GM12878 (cell line): ENCODE measurements at regions not wholly inside any gene's neighbourhood (a gene's known extent, or its start where the extent isn't known, plus 50 kb on each side); places are given as distances from the start of the nearest gene placed in this dataset.

Source experiments
- ATAC-seq: fragments of 200-7000 bp; cut with Tn5 transposase; 3 replicates; pipeline ENCODE4 v1.9.1; 2020; ENCODE audit warnings: mild to moderate bottlenecking, moderate library complexity
- BruUV-seq: library from RNA; stranded (reverse); fragments of 400-500 nt; replicated peaks from 2 replicates; lab custom pipeline; 2021; lab: Mats Ljungman, UMichigan
- CTCF ChIA-PET: fragments of 300-600 bp; sonication (Branson Sonifier 250); formaldehyde crosslinking; extraction: SDS; loops from one replicate; lab custom pipeline; 2021; ENCODE audit warnings: inconsistent platforms; lab: Yijun Ruan, JAX
- POLR2A ChIA-PET: fragments of 350-600 bp; formaldehyde crosslinking; extraction: SDS; loops from one replicate; lab custom pipeline; 2021; ENCODE audit warnings: inconsistent platforms; lab: Charles Lee
- RAD21 ChIA-PET: fragments of 300-600 bp; sonication (Branson Sonifier 250); formaldehyde crosslinking; loops from one replicate; lab custom pipeline; 2023; ENCODE audit warnings: antibody characterized with exemption; ENCODE audit not compliant: unreplicated experiment; lab: Charles Lee
- SMC1A ChIA-PET: fragments of 300-600 bp; sonication (Branson Sonifier 250); formaldehyde crosslinking; loops from one replicate; lab custom pipeline; 2023; ENCODE audit not compliant: unreplicated experiment, uncharacterized antibody; lab: Charles Lee
- DNase-seq: peaks from one replicate; pipeline ENCODE4 v3.0.0-alpha.2; 2011; ENCODE audit warnings: low read depth, low spot score
- FAIRE-seq: peaks from 3 replicates; lab custom pipeline; 2011; peaks lifted over from hg19 to GRCh38; lab: Jason Lieb, UNC
- H2AFZ ChIP-seq: 2 replicates; pipeline ENCODE4 v1.6.0; 2011; ENCODE audit warnings: low read depth, low read length, control low read depth; ENCODE audit not compliant: control insufficient read depth
- H3K27ac ChIP-seq: 2 replicates; pipeline ENCODE4 v1.5.1; 2011; ENCODE audit warnings: control low read depth; ENCODE audit not compliant: control insufficient read depth, insufficient read depth
- H3K27me3 ChIP-seq, 2 experiments: replicated peaks in 1 of 2; 2 replicates each; pipeline versions ENCODE4 v1.6.0 to v1.6.1; 2011; ENCODE audit warnings: low read length in 1 of 2; ENCODE audit not compliant: control insufficient read depth in 2 of 2, insufficient read depth in 2 of 2
- H3K36me3 ChIP-seq, 2 experiments: 2 replicates each; pipeline ENCODE4 v1.5.1; 2011; ENCODE audit warnings: low read length in 1 of 2; ENCODE audit not compliant: control insufficient read depth in 2 of 2, insufficient read depth in 2 of 2
- H3K4me1 ChIP-seq: 2 replicates; pipeline ENCODE4 v1.6.1; 2011; ENCODE audit warnings: mild to moderate bottlenecking, low read length, moderate library complexity, mixed read lengths; ENCODE audit not compliant: control insufficient read depth, insufficient read depth
- H3K4me2 ChIP-seq: 2 replicates; pipeline ENCODE4 v1.6.0; 2011; ENCODE audit warnings: control low read depth; ENCODE audit not compliant: control insufficient read depth, insufficient read depth
- H3K4me3 ChIP-seq: fragments of 200-600 bp; sonication (generic); 2 replicates; pipeline ENCODE4 v1.5.1; 2016
- H3K79me2 ChIP-seq: 2 replicates; pipeline ENCODE4 v1.6.0; 2011; ENCODE audit warnings: low read length; ENCODE audit not compliant: control insufficient read depth, insufficient read depth
- H3K9ac ChIP-seq: 2 replicates; pipeline ENCODE4 v1.8.0; 2011; ENCODE audit warnings: low read length, control low read depth, mixed read lengths; ENCODE audit not compliant: control insufficient read depth, insufficient read depth
- H3K9me3 ChIP-seq: replicated peaks from 3 replicates; pipeline ENCODE4 v1.5.1; 2011; ENCODE audit warnings: mild to moderate bottlenecking, low read length; ENCODE audit not compliant: control insufficient read depth, insufficient read depth
- H4K20me1 ChIP-seq: 2 replicates; pipeline ENCODE4 v1.6.0; 2011; ENCODE audit not compliant: control insufficient read depth, insufficient read depth
- ATF7 ChIP-seq: fragments of 450-650 bp; IDR thresholded peaks from 2 replicates; pipeline ENCODE4 v1.6.1; 2016; ENCODE audit warnings: low read depth, mild to moderate bottlenecking
- CBFB ChIP-seq: IDR thresholded peaks from 2 replicates; pipeline ENCODE4 v1.6.1; 2016; ENCODE audit warnings: antibody characterized with exemption, low read depth
- CHD1 ChIP-seq: IDR thresholded peaks from 2 replicates; pipeline ENCODE4 v1.6.1; 2012; ENCODE audit warnings: low read depth, low read length, improper control_type of control experiment
- MEF2A ChIP-seq: IDR thresholded peaks from 2 replicates; pipeline ENCODE4 v1.6.1; 2011; ENCODE audit warnings: low read depth, mild to moderate bottlenecking, low read length, moderate library complexity; ENCODE audit not compliant: insufficient read depth
- NFIC ChIP-seq: IDR thresholded peaks from 2 replicates; pipeline ENCODE4 v1.6.1; 2012; ENCODE audit warnings: low read depth, mild to moderate bottlenecking, inconsistent platforms, low read length, moderate library complexity
- RB1 ChIP-seq: fragments of 450-650 bp; formaldehyde crosslinking; IDR thresholded peaks from 2 replicates; pipeline ENCODE4 v1.6.1; 2017; ENCODE audit warnings: mild to moderate bottlenecking, borderline replicate concordance
- RELA ChIP-seq: fragments of 450-650 bp; IDR thresholded peaks from 2 replicates; pipeline ENCODE4 v1.8.0; 2014; ENCODE audit warnings: borderline replicate concordance; ENCODE audit not compliant: partially characterized antibody
- SP1 ChIP-seq: IDR thresholded peaks from one replicate; pipeline ENCODE4 v1.6.1; 2011; ENCODE audit warnings: low read depth, low read length
- SPI1 ChIP-seq: IDR thresholded peaks from 2 replicates; pipeline ENCODE4 v1.6.1; 2011; ENCODE audit warnings: low read depth, mild to moderate bottlenecking, low read length, moderate library complexity, borderline replicate concordance; ENCODE audit not compliant: insufficient read depth
- SRF ChIP-seq, 2 experiments: IDR thresholded peaks; 2 replicates each; pipeline ENCODE4 v1.6.1; 2011; ENCODE audit warnings: low read depth in 2 of 2, low read length in 2 of 2, mild to moderate bottlenecking in 1 of 2, moderate library complexity in 1 of 2
- SUPT20H ChIP-seq: IDR thresholded peaks from 2 replicates; pipeline ENCODE4 v1.6.1; 2011; ENCODE audit warnings: low read depth, mild to moderate bottlenecking, low read length, moderate library complexity, borderline replicate concordance; ENCODE audit not compliant: control insufficient read depth
- ZNF24 ChIP-seq: fragments of 450-650 bp; IDR thresholded peaks from 2 replicates; pipeline ENCODE4 v1.6.1; 2017; ENCODE audit warnings: antibody characterized with exemption, mild to moderate bottlenecking
- ZNF622 ChIP-seq: fragments of 450-650 bp; IDR thresholded peaks from 2 replicates; pipeline ENCODE4 v1.6.1; 2017; ENCODE audit warnings: mild to moderate bottlenecking, inconsistent platforms
- ZSCAN29 ChIP-seq: fragments of 450-650 bp; IDR thresholded peaks from 2 replicates; pipeline ENCODE4 v1.6.1; 2017; ENCODE audit warnings: mild to moderate bottlenecking, moderate library complexity
- WGBS: methylation state at CpG from one replicate; pipeline ENCODE4 v1.1.6; 2016; ENCODE audit warnings: low lambda C conversion rate; ENCODE audit not compliant: insufficient replicate concordance, insufficient coverage; ENCODE audit errors: missing lambda C conversion rate; 5-methylcytosine and 5-hydroxymethylcytosine counted together
- in situ Hi-C: fragments of 300-500 bp; cut with MboI; formaldehyde crosslinking; loops from 9 replicates; pipeline ENCODE4 v1.14.3; 2018; ENCODE audit warnings: mixed read lengths
- intact Hi-C: fragments of 100-400 bp; cut with micrococcal nuclease; formaldehyde crosslinking; loops from one replicate; pipeline ENCODE4 v1.14.2; 2022; ENCODE audit not compliant: unreplicated experiment
- TF ChIP-seq, protein P1 (sequence below): IDR thresholded peaks from 2 replicates; pipeline ENCODE4 v1.6.1; 2011; ENCODE audit warnings: mild to moderate bottlenecking, low read depth, low read length, moderate library complexity; ENCODE audit not compliant: insufficient replicate concordance
- TF ChIP-seq, protein P2 (sequence below): fragments of 450-650 bp; IDR thresholded peaks from 2 replicates; pipeline ENCODE4 v1.6.1; 2018; ENCODE audit warnings: borderline replicate concordance, mild to moderate bottlenecking; ENCODE audit not compliant: partially characterized antibody
- TF ChIP-seq, protein P3 (sequence below): fragments of 450-650 bp; IDR thresholded peaks from 2 replicates; pipeline ENCODE4 v1.6.1; 2017; ENCODE audit warnings: antibody characterized with exemption, mild to moderate bottlenecking, moderate library complexity

DNA sequence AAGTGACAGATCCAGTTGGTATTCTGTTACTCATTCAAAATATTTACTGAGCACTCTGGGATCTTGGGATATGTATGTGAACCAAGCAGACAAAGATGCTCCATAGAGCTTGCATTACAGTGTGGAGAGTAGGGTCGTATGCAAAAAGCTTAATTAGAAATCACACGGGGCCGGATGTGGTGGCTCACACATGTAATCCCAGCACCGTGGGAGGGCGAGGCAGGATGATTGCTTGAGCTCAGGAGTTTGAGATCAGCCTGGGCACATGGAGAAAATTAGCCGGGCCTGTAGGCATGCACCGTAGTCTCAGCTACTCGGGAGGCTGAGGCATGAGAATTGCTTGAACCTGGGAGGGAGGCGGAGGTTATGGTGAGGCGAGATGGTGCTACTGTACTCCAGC is 68.7 kb upstream of the MB21D2 start (continued):
- TF ChIP-seq, protein P1, sequence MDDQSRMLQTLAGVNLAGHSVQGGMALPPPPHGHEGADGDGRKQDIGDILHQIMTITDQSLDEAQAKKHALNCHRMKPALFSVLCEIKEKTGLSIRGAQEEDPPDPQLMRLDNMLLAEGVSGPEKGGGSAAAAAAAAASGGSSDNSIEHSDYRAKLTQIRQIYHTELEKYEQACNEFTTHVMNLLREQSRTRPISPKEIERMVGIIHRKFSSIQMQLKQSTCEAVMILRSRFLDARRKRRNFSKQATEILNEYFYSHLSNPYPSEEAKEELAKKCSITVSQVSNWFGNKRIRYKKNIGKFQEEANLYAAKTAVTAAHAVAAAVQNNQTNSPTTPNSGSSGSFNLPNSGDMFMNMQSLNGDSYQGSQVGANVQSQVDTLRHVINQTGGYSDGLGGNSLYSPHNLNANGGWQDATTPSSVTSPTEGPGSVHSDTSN, result no peak

DNA sequence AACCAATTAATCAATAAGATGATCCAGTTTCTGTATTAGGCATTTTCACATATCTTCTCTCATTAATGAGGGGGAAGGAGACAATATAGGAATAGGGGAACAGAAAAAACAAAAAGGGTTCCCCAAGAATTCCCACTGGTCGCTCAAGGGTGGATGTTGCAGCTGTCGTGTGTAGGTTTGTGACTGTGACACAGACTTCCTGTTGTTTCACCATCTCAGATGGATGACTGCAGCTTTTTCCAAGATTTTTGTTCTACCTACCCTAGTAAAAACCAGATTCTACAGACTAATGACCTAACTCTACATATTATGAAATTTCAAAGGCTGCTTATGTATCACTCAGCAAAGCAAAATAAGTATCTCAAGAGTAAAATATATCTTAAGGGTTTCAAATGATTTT is 73.7 kb upstream of the MB21D2 start:
- Histone ChIP-seq H3K4me1 (no peaks in the 10 kb centered on the region), H3K9me3 (no peaks in the 10 kb centered on the region), H3K4me3 (no peak overlapping the region), H4K20me1 (no peaks in the 10 kb centered on the region), H3K79me2 (no peaks in the 10 kb centered on the region), H3K4me2 (no peak overlapping the region), H3K27ac (no peak overlapping the region), H3K9ac (no peak overlapping the region), H3K36me3 (no peaks in the 10 kb centered on the region), H2AFZ (no peak overlapping the region), H3K27me3 (no peaks in the 10 kb centered on the region; a peak in 1 of 4 replicates)
- intact Hi-C loops, result no loop called here
- FAIRE-seq, result no peak
- WGBS, result 20% methylated on average over 2 of the region's 2 CpGs
- ATAC-seq, result no peak
- in situ Hi-C loops, result no loop called here
- no peak for TF ChIP-seq CHD1
- no peak for TF ChIP-seq SRF (IDR thresholded peaks at IDR 0.05; ENCODE audit: low read depth in 2 of 2, low read length in 2 of 2)
- TF ChIP-seq ATF7, result no peak
- TF ChIP-seq ZNF622, result no peak
- TF ChIP-seq MEF2A, result no peak
- no peak for TF ChIP-seq SUPT20H
- TF ChIP-seq RB1, result no peak
- TF ChIP-seq ZSCAN29, result no peak
- no peak for TF ChIP-seq RELA
- TF ChIP-seq, protein P2, sequence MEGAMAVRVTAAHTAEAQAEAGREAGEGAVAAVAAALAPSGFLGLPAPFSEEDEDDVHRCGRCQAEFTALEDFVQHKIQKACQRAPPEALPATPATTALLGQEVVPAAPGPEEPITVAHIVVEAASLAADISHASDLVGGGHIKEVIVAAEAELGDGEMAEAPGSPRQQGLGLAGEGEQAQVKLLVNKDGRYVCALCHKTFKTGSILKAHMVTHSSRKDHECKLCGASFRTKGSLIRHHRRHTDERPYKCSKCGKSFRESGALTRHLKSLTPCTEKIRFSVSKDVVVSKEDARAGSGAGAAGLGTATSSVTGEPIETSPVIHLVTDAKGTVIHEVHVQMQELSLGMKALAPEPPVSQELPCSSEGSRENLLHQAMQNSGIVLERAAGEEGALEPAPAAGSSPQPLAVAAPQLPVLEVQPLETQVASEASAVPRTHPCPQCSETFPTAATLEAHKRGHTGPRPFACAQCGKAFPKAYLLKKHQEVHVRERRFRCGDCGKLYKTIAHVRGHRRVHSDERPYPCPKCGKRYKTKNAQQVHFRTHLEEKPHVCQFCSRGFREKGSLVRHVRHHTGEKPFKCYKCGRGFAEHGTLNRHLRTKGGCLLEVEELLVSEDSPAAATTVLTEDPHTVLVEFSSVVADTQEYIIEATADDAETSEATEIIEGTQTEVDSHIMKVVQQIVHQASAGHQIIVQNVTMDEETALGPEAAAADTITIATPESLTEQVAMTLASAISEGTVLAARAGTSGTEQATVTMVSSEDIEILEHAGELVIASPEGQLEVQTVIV, result no peak
- TF ChIP-seq SP1, result no peak
- TF ChIP-seq CBFB, result no peak
- TF ChIP-seq, protein P3, sequence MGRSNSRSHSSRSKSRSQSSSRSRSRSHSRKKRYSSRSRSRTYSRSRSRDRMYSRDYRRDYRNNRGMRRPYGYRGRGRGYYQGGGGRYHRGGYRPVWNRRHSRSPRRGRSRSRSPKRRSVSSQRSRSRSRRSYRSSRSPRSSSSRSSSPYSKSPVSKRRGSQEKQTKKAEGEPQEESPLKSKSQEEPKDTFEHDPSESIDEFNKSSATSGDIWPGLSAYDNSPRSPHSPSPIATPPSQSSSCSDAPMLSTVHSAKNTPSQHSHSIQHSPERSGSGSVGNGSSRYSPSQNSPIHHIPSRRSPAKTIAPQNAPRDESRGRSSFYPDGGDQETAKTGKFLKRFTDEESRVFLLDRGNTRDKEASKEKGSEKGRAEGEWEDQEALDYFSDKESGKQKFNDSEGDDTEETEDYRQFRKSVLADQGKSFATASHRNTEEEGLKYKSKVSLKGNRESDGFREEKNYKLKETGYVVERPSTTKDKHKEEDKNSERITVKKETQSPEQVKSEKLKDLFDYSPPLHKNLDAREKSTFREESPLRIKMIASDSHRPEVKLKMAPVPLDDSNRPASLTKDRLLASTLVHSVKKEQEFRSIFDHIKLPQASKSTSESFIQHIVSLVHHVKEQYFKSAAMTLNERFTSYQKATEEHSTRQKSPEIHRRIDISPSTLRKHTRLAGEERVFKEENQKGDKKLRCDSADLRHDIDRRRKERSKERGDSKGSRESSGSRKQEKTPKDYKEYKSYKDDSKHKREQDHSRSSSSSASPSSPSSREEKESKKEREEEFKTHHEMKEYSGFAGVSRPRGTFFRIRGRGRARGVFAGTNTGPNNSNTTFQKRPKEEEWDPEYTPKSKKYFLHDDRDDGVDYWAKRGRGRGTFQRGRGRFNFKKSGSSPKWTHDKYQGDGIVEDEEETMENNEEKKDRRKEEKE, result no peak
- no peak for TF ChIP-seq NFIC
- no peak for TF ChIP-seq SPI1
- no peak for TF ChIP-seq ZNF24
- ChIA-PET POLR2A (no interaction called here), RAD21 (no interaction called here), CTCF (interaction anchor here (1.0 kb wide), 1 partner anchor 23 kb away, joined by 4 read pairs; no protein-coding TSS in a partner anchor), SMC1A (no interaction called here)
- no TSS peak for BruUV-seq
- no peak for DNase-seq
